Keratinocyte (primary cell): ENCODE measurements at regions not wholly inside any gene's neighbourhood (a gene's known extent, or its start where the extent isn't known, plus 50 kb on each side); places are given as distances from the start of the nearest gene placed in this dataset.

Experiments
- DNase-seq: peaks from one replicate; pipeline ENCODE4 v3.0.0-alpha.2; 2011; ENCODE audit warnings: low read depth, missing footprints, low spot score
- FAIRE-seq: peaks from 2 replicates; lab custom pipeline; 2011; peaks lifted over from hg19 to GRCh38; lab: Jason Lieb, UNC
- H2AFZ ChIP-seq: 2 replicates; pipeline ENCODE4 v1.6.0; 2012; ENCODE audit warnings: low read length, control low read depth, inconsistent platforms; ENCODE audit not compliant: control insufficient read depth
- H3K27ac ChIP-seq: 2 replicates; pipeline ENCODE4 v1.5.1; 2011; ENCODE audit warnings: low read length; ENCODE audit not compliant: control insufficient read depth, insufficient read depth
- H3K27me3 ChIP-seq: 3 replicates; pipeline ENCODE4 v1.6.0; 2011; ENCODE audit warnings: low read length; ENCODE audit not compliant: control insufficient read depth, insufficient read depth; ENCODE audit errors: extremely low read depth
- H3K36me3 ChIP-seq, 2 experiments: 2 replicates in 1 of 2; 3 replicates in 1 of 2; pipeline ENCODE4 v1.5.1; 2011; ENCODE audit warnings: low read length in 2 of 2, mild to moderate bottlenecking in 1 of 2; ENCODE audit not compliant: control insufficient read depth in 2 of 2, insufficient read depth in 2 of 2; ENCODE audit errors: extremely low read depth in 1 of 2
- H3K4me1 ChIP-seq: 3 replicates; pipeline ENCODE4 v1.5.1; 2011; ENCODE audit warnings: low read length; ENCODE audit not compliant: control insufficient read depth, insufficient read depth; ENCODE audit errors: extremely low read depth
- H3K4me2 ChIP-seq: 3 replicates; pipeline ENCODE4 v1.6.0; 2011; ENCODE audit warnings: low read depth, low read length; ENCODE audit not compliant: control insufficient read depth, insufficient read depth; ENCODE audit errors: extremely low read depth
- H3K4me3 ChIP-seq, 3 experiments: fragments of 200-600 bp in 1 of 3; sonication (generic) in 1 of 3; 2 replicates in 2 of 3; 3 replicates in 1 of 3; pipeline ENCODE4 v1.5.1; 2011 to 2016; ENCODE audit warnings: low read length in 3 of 3, mild to moderate bottlenecking in 3 of 3, control low read depth in 2 of 3, inconsistent platforms in 1 of 3, low read depth in 1 of 3, mixed read lengths in 1 of 3, mixed run types in 1 of 3, moderate library complexity in 1 of 3; ENCODE audit not compliant: control insufficient read depth in 2 of 3, insufficient read depth in 2 of 3; ENCODE audit errors: extremely low read depth in 1 of 3
- H3K79me2 ChIP-seq: 2 replicates; pipeline ENCODE4 v1.6.0; 2012; ENCODE audit warnings: low read length; ENCODE audit not compliant: control insufficient read depth, insufficient read depth
- H3K9ac ChIP-seq: 3 replicates; pipeline ENCODE4 v1.6.0; 2011; ENCODE audit warnings: low read length; ENCODE audit not compliant: control insufficient read depth, insufficient read depth; ENCODE audit errors: extremely low read depth
- H3K9me1 ChIP-seq: 3 replicates; pipeline ENCODE4 v1.6.0; 2011; ENCODE audit warnings: low read length; ENCODE audit not compliant: control insufficient read depth, insufficient read depth; ENCODE audit errors: extremely low read depth
- H3K9me3 ChIP-seq: 2 replicates; pipeline ENCODE4 v1.5.1; 2012; ENCODE audit warnings: low read depth, low read length; ENCODE audit not compliant: control insufficient read depth
- H4K20me1 ChIP-seq: 3 replicates; pipeline ENCODE4 v1.6.0; 2011; ENCODE audit warnings: low read length; ENCODE audit not compliant: control insufficient read depth, insufficient read depth; ENCODE audit errors: extremely low read depth
- EZH2 ChIP-seq: IDR thresholded peaks from one replicate; pipeline ENCODE4 v1.6.1; 2012; ENCODE audit warnings: inconsistent platforms, mild to moderate bottlenecking, low read length, moderate library complexity
- dilution Hi-C: fragments of 300-500 bp; cut with MboI; formaldehyde crosslinking; loops from one replicate; pipeline ENCODE4 v1.7.0; 2020; ENCODE audit warnings: low sequenced_read_pairs; ENCODE audit not compliant: extremely low pct_ligation_motif_present
- TF ChIP-seq, protein P1 (sequence below), 3 experiments: IDR thresholded peaks in 1 of 3; conservative IDR thresholded peaks in 1 of 3; optimal IDR thresholded peaks in 1 of 3; 2 replicates in 2 of 3; 3 replicates in 1 of 3; pipeline versions ENCODE3 to v1.5.1; 2011; ENCODE audit warnings: low read length in 3 of 3, mild to moderate bottlenecking in 3 of 3, moderate library complexity in 2 of 3, control low read depth in 1 of 3, inconsistent platforms in 1 of 3; ENCODE audit not compliant: insufficient read depth in 2 of 3; ENCODE audit errors: extremely low read depth in 1 of 3

DNA sequence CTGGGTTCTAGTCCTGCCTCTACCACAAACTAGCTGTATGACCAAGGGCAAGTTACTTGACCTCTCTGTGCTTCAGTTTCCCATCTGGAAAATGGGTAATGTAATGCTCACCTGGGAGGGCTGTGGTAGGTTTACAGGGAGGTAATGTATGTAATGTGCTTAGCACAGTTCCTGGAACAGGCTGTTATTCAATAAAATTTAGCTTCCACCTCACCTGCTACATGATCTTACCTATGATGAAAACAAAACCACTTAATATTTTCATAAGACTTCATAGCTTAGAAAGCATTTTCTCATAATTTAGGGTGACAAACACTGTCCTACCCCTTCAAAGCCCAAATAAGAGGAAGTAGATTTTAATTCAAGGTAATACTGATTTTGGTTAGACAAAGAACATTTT lies 530.6 kb downstream of the FUT8 start:
- no peaks in the 10 kb centered on the region for H3K36me3 ChIP-seq
- H3K4me2 ChIP-seq = no peak overlapping the region
- no peak for TF ChIP-seq EZH2
- TF ChIP-seq, protein P1, sequence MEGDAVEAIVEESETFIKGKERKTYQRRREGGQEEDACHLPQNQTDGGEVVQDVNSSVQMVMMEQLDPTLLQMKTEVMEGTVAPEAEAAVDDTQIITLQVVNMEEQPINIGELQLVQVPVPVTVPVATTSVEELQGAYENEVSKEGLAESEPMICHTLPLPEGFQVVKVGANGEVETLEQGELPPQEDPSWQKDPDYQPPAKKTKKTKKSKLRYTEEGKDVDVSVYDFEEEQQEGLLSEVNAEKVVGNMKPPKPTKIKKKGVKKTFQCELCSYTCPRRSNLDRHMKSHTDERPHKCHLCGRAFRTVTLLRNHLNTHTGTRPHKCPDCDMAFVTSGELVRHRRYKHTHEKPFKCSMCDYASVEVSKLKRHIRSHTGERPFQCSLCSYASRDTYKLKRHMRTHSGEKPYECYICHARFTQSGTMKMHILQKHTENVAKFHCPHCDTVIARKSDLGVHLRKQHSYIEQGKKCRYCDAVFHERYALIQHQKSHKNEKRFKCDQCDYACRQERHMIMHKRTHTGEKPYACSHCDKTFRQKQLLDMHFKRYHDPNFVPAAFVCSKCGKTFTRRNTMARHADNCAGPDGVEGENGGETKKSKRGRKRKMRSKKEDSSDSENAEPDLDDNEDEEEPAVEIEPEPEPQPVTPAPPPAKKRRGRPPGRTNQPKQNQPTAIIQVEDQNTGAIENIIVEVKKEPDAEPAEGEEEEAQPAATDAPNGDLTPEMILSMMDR (optimal IDR thresholded peaks at IDR 0.05 in 1 of 3, IDR thresholded peaks at IDR 0.05 in 1 of 3, conservative IDR thresholded peaks at IDR 0.05 in 1 of 3; ENCODE audit: extremely low read depth in 1 of 3, insufficient read depth in 2 of 3, low read length in 3 of 3) = no peak
- H3K27ac ChIP-seq = no peak overlapping the region
- no peaks in the 10 kb centered on the region for H3K9me3 ChIP-seq
- H2AFZ ChIP-seq = no peak overlapping the region
- no peak for DNase-seq
- H3K9me1 ChIP-seq = no peaks in the 10 kb centered on the region
- no peak for FAIRE-seq
- H4K20me1 ChIP-seq = no peaks in the 10 kb centered on the region
- dilution Hi-C loops = no loop called here
- H3K27me3 ChIP-seq = peaks cover under 1% of the 10 kb centered on the region
- H3K79me2 ChIP-seq = no peaks in the 10 kb centered on the region
- H3K9ac ChIP-seq = no peak overlapping the region
- no peak overlapping the region for H3K4me3 ChIP-seq
- H3K4me1 ChIP-seq = no peaks in the 10 kb centered on the region

DNA sequence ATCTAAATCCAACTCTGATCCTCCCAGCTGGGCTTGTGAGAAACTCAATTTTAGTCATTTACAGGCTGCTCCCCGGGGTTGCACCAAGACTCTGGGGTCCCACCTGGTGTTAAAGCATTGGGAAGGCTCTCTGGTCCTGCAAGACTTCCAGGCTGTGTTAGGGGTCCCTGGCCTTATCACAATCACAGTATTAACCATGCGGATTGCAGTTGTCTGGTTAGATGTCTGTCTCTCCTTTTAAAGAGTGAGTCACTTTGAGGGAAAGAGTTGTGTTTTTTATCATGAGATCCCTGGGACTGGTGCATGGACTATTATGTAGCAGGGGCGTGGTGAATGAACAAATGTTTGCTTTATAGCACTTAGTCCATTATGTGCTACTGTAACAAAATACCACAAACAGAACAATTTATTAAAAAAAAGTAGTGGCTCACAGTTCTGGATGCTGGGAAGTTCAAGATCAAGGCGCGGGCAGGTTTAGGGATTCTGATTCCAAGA lies 531.4 kb downstream of the FUT8 start:
- Histone ChIP-seq H3K9me3 (no peaks in the 10 kb centered on the region), H4K20me1 (no peaks in the 10 kb centered on the region), H3K27me3 (peaks cover 8% of the 10 kb centered on the region), H3K27ac (no peak overlapping the region), H3K4me3 (no peak overlapping the region), H3K9ac (no peak overlapping the region), H2AFZ (no peak overlapping the region), H3K36me3 (no peaks in the 10 kb centered on the region), H3K4me2 (no peak overlapping the region), H3K4me1 (no peaks in the 10 kb centered on the region), H3K79me2 (no peaks in the 10 kb centered on the region), H3K9me1 (no peaks in the 10 kb centered on the region)
- DNase-seq (no peak), FAIRE-seq (no peak)
- TF ChIP-seq EZH2 = no peak
- TF ChIP-seq, protein P1 (optimal IDR thresholded peaks at IDR 0.05 in 1 of 3, IDR thresholded peaks at IDR 0.05 in 1 of 3, conservative IDR thresholded peaks at IDR 0.05 in 1 of 3; ENCODE audit: extremely low read depth in 1 of 3, insufficient read depth in 2 of 3, low read length in 3 of 3) = no peak
- dilution Hi-C loops = no loop called here
